GM21825 (cell line): ENCODE measurements at regions not wholly inside any gene's neighbourhood (a gene's known extent, or its start where the extent isn't known, plus 50 kb on each side); places are given as distances from the start of the nearest gene placed in this dataset.
"Not testable (repeated sequence)": the region's sequence is repeated elsewhere in the genome, so short reads cannot be mapped to it uniquely, and the experiment has no call there.

Source experiments
- ATAC-seq: cut with Tn5 transposase; IDR thresholded peaks from one replicate; pipeline ENCODE4 v1.9.1; 2021; ENCODE audit warnings: mild to moderate bottlenecking, moderate library complexity; ENCODE audit not compliant: unreplicated experiment

GRCh38 chr9:31314241-31314640, 1070.2 kb upstream of the ACO1 start:
- no peak for ATAC-seq

- no peak for ATAC-seq
Observed at GRCh38 chr9:31320494-31320893, 1063.9 kb upstream of the ACO1 start.

- ATAC-seq, result no peak
Observed at GRCh38 chr9:31321256-31321655, 1063.2 kb upstream of the ACO1 start.

GRCh38 chr9:31321686-31322085, 1062.8 kb upstream of the ACO1 start:
- no peak for ATAC-seq

GRCh38 chr9:31323726-31324444, 1060.6 kb upstream of the ACO1 start:
- no peak for ATAC-seq

- no peak for ATAC-seq
Observed at GRCh38 chr9:31325778-31326177, 1058.7 kb upstream of the ACO1 start.

- not testable (repeated sequence) for ATAC-seq
Observed at GRCh38 chr9:31326883-31327282, 1057.6 kb upstream of the ACO1 start.

- ATAC-seq, result no peak
Observed at GRCh38 chr9:31334837-31335528, 1049.5 kb upstream of the ACO1 start.

GRCh38 chr9:31335529-31336234, 1048.8 kb upstream of the ACO1 start:
- no peak for ATAC-seq

GRCh38 chr9:31336386-31336785, 1048.1 kb upstream of the ACO1 start:
- no peak for ATAC-seq

- no peak for ATAC-seq
Observed at GRCh38 chr9:31336841-31337240, 1047.6 kb upstream of the ACO1 start.

- ATAC-seq, result peak; percentile 100
Observed at GRCh38 chr9:31347082-31347617, 1037.3 kb upstream of the ACO1 start.

GRCh38 chr9:31355159-31355882, 1029.1 kb upstream of the ACO1 start:
- no peak for ATAC-seq

- ATAC-seq, result no peak
Observed at GRCh38 chr9:31355965-31356364, 1028.5 kb upstream of the ACO1 start.

- ATAC-seq, result no peak
Observed at GRCh38 chr9:31359071-31359470, 1025.4 kb upstream of the ACO1 start.

GRCh38 chr9:31364171-31364570, 1020.3 kb upstream of the ACO1 start:
- no peak for ATAC-seq

- no peak for ATAC-seq
Observed at GRCh38 chr9:31372799-31373587, 1011.5 kb upstream of the ACO1 start.

- no peak for ATAC-seq
Observed at GRCh38 chr9:31377358-31377757, 1007.1 kb upstream of the ACO1 start.

GRCh38 chr9:31388660-31389059, 995.8 kb upstream of the ACO1 start:
- ATAC-seq, result no peak

GRCh38 chr9:31389075-31389474, 995.4 kb upstream of the ACO1 start:
- ATAC-seq, result no peak
